H1 (cell line): ENCODE measurements at regions not wholly inside any gene's neighbourhood (a gene's known extent, or its start where the extent isn't known, plus 50 kb on each side); places are given as distances from the start of the nearest gene placed in this dataset.

Source experiments
- CTCF ChIA-PET: fragments of 300-600 bp; sonication (Branson Sonifier 250); formaldehyde crosslinking; loops from one replicate; lab custom pipeline; 2021; ENCODE audit not compliant: partially characterized antibody; lab: Charles Lee
- POLR2A ChIA-PET: fragments of 300-600 bp; sonication (Branson Sonifier 250); formaldehyde crosslinking; loops from one replicate; lab custom pipeline; 2021; ENCODE audit warnings: inconsistent platforms; ENCODE audit not compliant: partially characterized antibody; lab: Charles Lee
- DNase-seq, 2 experiments: peaks; one replicate each; pipeline versions ENCODE4 v3.0.0 to v3.0.0-alpha.2; 2010 to 2022; ENCODE audit warnings: low spot score in 2 of 2, low read depth in 1 of 2, mixed read lengths in 1 of 2
- FAIRE-seq: peaks from 2 replicates; lab custom pipeline; 2011; peaks lifted over from hg19 to GRCh38; lab: Jason Lieb, UNC
- H2AFZ ChIP-seq: 2 replicates; pipeline ENCODE4 v1.8.1; 2012; ENCODE audit warnings: low read length, inconsistent platforms
- H2AK5ac ChIP-seq: 2 replicates; pipeline ENCODE4 v1.6.1; 2013; ENCODE audit warnings: low read depth, low read length
- H2BK120ac ChIP-seq: replicated peaks from 2 replicates; pipeline ENCODE3; 2013; ENCODE audit warnings: low read depth, low read length, inconsistent platforms
- H2BK12ac ChIP-seq: 2 replicates; pipeline ENCODE4 v1.6.1; 2013; ENCODE audit warnings: low read depth, low read length
- H2BK15ac ChIP-seq: 2 replicates; pipeline ENCODE4 v1.6.1; 2013; ENCODE audit warnings: low read length
- H2BK20ac ChIP-seq: 2 replicates; pipeline ENCODE4 v1.6.1; 2013; ENCODE audit warnings: low read length
- H2BK5ac ChIP-seq: 2 replicates; pipeline ENCODE4 v1.6.1; 2013; ENCODE audit warnings: low read depth, low read length
- H3K14ac ChIP-seq: 2 replicates; pipeline ENCODE4 v1.6.1; 2013; ENCODE audit warnings: inconsistent platforms; ENCODE audit not compliant: insufficient read length
- H3K18ac ChIP-seq: 2 replicates; pipeline ENCODE4 v1.6.1; 2013; ENCODE audit warnings: low read length; ENCODE audit errors: extremely low read depth
- H3K23ac ChIP-seq: 2 replicates; pipeline ENCODE4 v1.6.1; 2013; ENCODE audit warnings: inconsistent platforms; ENCODE audit not compliant: insufficient read length
- H3K23me2 ChIP-seq: 2 replicates; pipeline ENCODE4 v1.6.1; 2013; ENCODE audit warnings: low read depth, low read length
- H3K27ac ChIP-seq: 2 replicates; pipeline ENCODE4 v1.6.1; 2011; ENCODE audit warnings: low read depth, low read length, inconsistent platforms
- H3K27me3 ChIP-seq, 4 experiments: replicated peaks in 1 of 4; 1 replicate in 1 of 4; 2 replicates in 3 of 4; pipeline versions ENCODE4 v1.6.1 to v1.8.1; 2011 to 2013; ENCODE audit warnings: low read length in 3 of 4, mild to moderate bottlenecking in 3 of 4, inconsistent platforms in 2 of 4, mixed read lengths in 2 of 4, moderate library complexity in 1 of 4; ENCODE audit not compliant: control insufficient read depth in 3 of 4, insufficient read depth in 3 of 4; ENCODE audit errors: extremely low read depth in 1 of 4
- H3K36me3 ChIP-seq, 4 experiments: 2 replicates each; pipeline versions ENCODE4 v1.6.1 to v1.8.1; 2011 to 2013; ENCODE audit warnings: mild to moderate bottlenecking in 4 of 4, low read length in 3 of 4, moderate library complexity in 2 of 4, control low read depth in 1 of 4, inconsistent platforms in 1 of 4; ENCODE audit not compliant: insufficient read depth in 4 of 4, control insufficient read depth in 2 of 4
- H3K4ac ChIP-seq: replicated peaks from 2 replicates; pipeline ENCODE3; 2013; ENCODE audit warnings: low read length, low read depth, mixed read lengths, inconsistent platforms; ENCODE audit not compliant: insufficient read length
- H3K4me1 ChIP-seq, 4 experiments: replicated peaks in 1 of 4; 1 replicate in 1 of 4; 2 replicates in 3 of 4; pipeline versions ENCODE4 v1.6.1 to v1.8.1; 2011 to 2013; ENCODE audit warnings: low read length in 3 of 4, inconsistent platforms in 2 of 4, mixed read lengths in 1 of 4; ENCODE audit not compliant: insufficient read depth in 4 of 4, control insufficient read depth in 3 of 4
- H3K4me2 ChIP-seq, 2 experiments: 2 replicates each; pipeline versions ENCODE4 v1.6.1 to v1.8.1; 2011 to 2013; ENCODE audit warnings: low read depth in 2 of 2, low read length in 2 of 2, control low read depth in 1 of 2, inconsistent platforms in 1 of 2, mild to moderate bottlenecking in 1 of 2; ENCODE audit not compliant: insufficient read depth in 1 of 2
- H3K4me3 ChIP-seq, 4 experiments: fragments of 200-600, 300-600 bp in 1 of 4; sonication (generic), shearing (Covaris generic), sonication (Bioruptor Twin) in 1 of 4; 2 replicates each; pipeline versions ENCODE4 v1.5.1 to v1.8.1; 2011 to 2016; ENCODE audit warnings: low read length in 4 of 4, low read depth in 3 of 4, control low read depth in 2 of 4, inconsistent platforms in 2 of 4, mild to moderate bottlenecking in 2 of 4, mixed read lengths in 1 of 4, moderate library complexity in 1 of 4; ENCODE audit not compliant: insufficient read depth in 2 of 4; ENCODE audit errors: extremely low read depth in 1 of 4
- H3K56ac ChIP-seq: replicated peaks from 2 replicates; pipeline ENCODE3; 2013; ENCODE audit warnings: low read depth, mild to moderate bottlenecking, mixed read lengths, low read length, inconsistent platforms; ENCODE audit not compliant: insufficient read length
- H3K79me1 ChIP-seq: 2 replicates; pipeline ENCODE4 v1.6.1; 2013; ENCODE audit warnings: low read depth, low read length, control low read depth
- H3K79me2 ChIP-seq, 2 experiments: 2 replicates each; pipeline versions ENCODE4 v1.6.1 to v1.8.1; 2012 to 2013; ENCODE audit warnings: low read length in 2 of 2, mild to moderate bottlenecking in 2 of 2, inconsistent platforms in 1 of 2; ENCODE audit not compliant: insufficient read depth in 2 of 2, control insufficient read depth in 1 of 2
- H3K9ac ChIP-seq, 4 experiments: replicated peaks in 1 of 4; 1 replicate in 1 of 4; 2 replicates in 3 of 4; pipeline versions ENCODE4 v1.6.1 to v1.8.1; 2011 to 2013; ENCODE audit warnings: low read depth in 3 of 4, low read length in 3 of 4, control low read depth in 2 of 4, mild to moderate bottlenecking in 2 of 4, moderate library complexity in 2 of 4, inconsistent platforms in 1 of 4; ENCODE audit errors: extremely low read depth in 1 of 4
- H3K9me3 ChIP-seq, 2 experiments: 2 replicates each; pipeline versions ENCODE4 v1.6.1 to v1.8.1; 2012 to 2013; ENCODE audit warnings: mild to moderate bottlenecking in 2 of 2, moderate library complexity in 2 of 2, control low read depth in 1 of 2, inconsistent platforms in 1 of 2, low read depth in 1 of 2, low read length in 1 of 2, mixed read lengths in 1 of 2; ENCODE audit not compliant: insufficient read depth in 2 of 2
- H4K20me1 ChIP-seq, 2 experiments: replicated peaks in 1 of 2; 2 replicates each; pipeline versions ENCODE3 to v1.8.1; 2011 to 2013; ENCODE audit warnings: inconsistent platforms in 2 of 2, low read length in 2 of 2, mild to moderate bottlenecking in 1 of 2; ENCODE audit not compliant: insufficient read depth in 2 of 2, control insufficient read depth in 1 of 2
- H4K5ac ChIP-seq: 2 replicates; pipeline ENCODE4 v1.6.1; 2013; ENCODE audit warnings: low read length, low read depth, mixed read lengths, inconsistent platforms; ENCODE audit not compliant: insufficient read length
- H4K8ac ChIP-seq: 2 replicates; pipeline ENCODE4 v1.8.0; 2013; ENCODE audit warnings: mild to moderate bottlenecking, moderate library complexity, low read length, inconsistent platforms; ENCODE audit not compliant: insufficient read depth; ENCODE audit errors: extremely low read depth
- H4K91ac ChIP-seq: replicated peaks from 2 replicates; pipeline ENCODE3; 2013; ENCODE audit warnings: low read length, mixed read lengths, inconsistent platforms; ENCODE audit not compliant: insufficient read length
- CEBPB ChIP-seq: IDR thresholded peaks from 2 replicates; pipeline ENCODE4 v1.6.1; 2012; ENCODE audit warnings: low read depth, low read length
- CHD1 ChIP-seq: IDR thresholded peaks from 2 replicates; pipeline ENCODE4 v1.6.1; 2012; ENCODE audit warnings: low read depth, low read length, improper control_type of control experiment
- JUN ChIP-seq: IDR thresholded peaks from 2 replicates; pipeline ENCODE4 v1.6.1; 2011; ENCODE audit warnings: low read depth, mild to moderate bottlenecking, improper control_type of control experiment, low read length
- JUND ChIP-seq: IDR thresholded peaks from 2 replicates; pipeline ENCODE4 v1.6.1; 2011; ENCODE audit warnings: mild to moderate bottlenecking, improper control_type of control experiment, low read length
- PHF8 ChIP-seq: fragments of 200-600 bp; sonication (generic); conservative IDR thresholded peaks from 2 replicates; pipeline ENCODE4 v1.7.1; 2012; ENCODE audit warnings: low read depth, mild to moderate bottlenecking, inconsistent platforms, low read length, moderate library complexity
- RAD21 ChIP-seq, 2 experiments: IDR thresholded peaks in 1 of 2; conservative IDR thresholded peaks in 1 of 2; 2 replicates each; pipeline ENCODE4 v1.6.1; 2011; ENCODE audit warnings: low read depth in 2 of 2, low read length in 2 of 2, improper control_type of control experiment in 1 of 2, inconsistent platforms in 1 of 2, mild to moderate bottlenecking in 1 of 2, moderate library complexity in 1 of 2
- RNF2 ChIP-seq: fragments of 200-900, 300-1000 bp; sonication (generic); IDR thresholded peaks from 2 replicates; pipeline ENCODE4 v1.7.1; 2016; ENCODE audit warnings: borderline replicate concordance, low read depth, mild to moderate bottlenecking, antibody characterized with exemption, low read length; ENCODE audit not compliant: poor library complexity, severe bottlenecking; ENCODE audit errors: missing control alignments
- SIRT6 ChIP-seq: IDR thresholded peaks from one replicate; pipeline ENCODE4 v1.7.1; 2012; ENCODE audit warnings: low read length, inconsistent platforms
- WGBS, 2 experiments: shearing (Covaris generic) in 1 of 2; methylation state at CpG; one replicate each; pipeline versions ENCODE4 v1.1.6 to v1.1.7; 2013 to 2015; ENCODE audit warnings: low lambda C conversion rate in 2 of 2, mixed read lengths in 2 of 2, inconsistent platforms in 1 of 2, low coverage in 1 of 2, missing lambda C conversion rate in 1 of 2; ENCODE audit not compliant: insufficient replicate concordance in 2 of 2, insufficient coverage in 1 of 2, insufficient read length in 1 of 2; ENCODE audit errors: extremely low coverage in 1 of 2, missing lambda C conversion rate in 1 of 2; 5-methylcytosine and 5-hydroxymethylcytosine counted together

DNA sequence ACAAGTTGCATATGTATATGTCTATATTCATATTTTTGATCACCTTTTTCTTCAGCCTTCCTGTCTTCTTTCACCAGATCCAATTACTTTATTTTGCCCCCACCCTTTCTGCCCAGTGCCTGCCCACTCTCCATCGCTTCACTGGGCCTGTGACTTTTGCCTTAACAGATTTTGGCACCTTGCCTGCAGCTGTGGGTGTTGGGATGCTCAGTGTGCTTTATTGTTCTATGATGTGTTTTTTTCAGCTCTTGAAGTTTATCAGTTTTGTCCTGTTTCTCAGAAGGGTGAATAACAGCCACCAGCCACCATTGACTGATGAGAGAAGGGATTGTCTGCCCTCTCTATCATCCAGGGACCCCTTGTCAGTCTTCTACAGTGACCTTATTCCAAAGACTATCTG, 77.2 kb upstream of the GALNT7 start:
- TF ChIP-seq JUN (no peak), SIRT6 (no peak), JUND (no peak), RAD21 (IDR thresholded peaks at IDR 0.05 in 1 of 2, conservative IDR thresholded peaks at IDR 0.05 in 1 of 2; ENCODE audit: low read depth in 2 of 2, low read length in 2 of 2) (no peak), CEBPB (no peak), CHD1 (no peak), RNF2 (no peak), PHF8 (no peak)
- no peak for FAIRE-seq
- CTCF ChIA-PET: interaction anchor here (0.9 to 1.7 kb wide), 5 partner anchors 15 to 208 kb away, joined by 3 to 6 read pairs (median 3); no protein-coding TSS in a partner anchor

More for the DNA sequence above, 77.2 kb upstream of the GALNT7 start:
- WGBS, 2 experiments: 95% methylated on average over 1 of the region's 1 CpG; no CpG with 5 or more reads in 1 of the 2 experiments
- H2BK20ac ChIP-seq: no peak overlapping the region
- no peak overlapping the region for H2BK15ac ChIP-seq
- no peak overlapping the region for H2BK5ac ChIP-seq
- H2AK5ac ChIP-seq: no peak overlapping the region
- no peaks in the 10 kb centered on the region for H3K36me3 ChIP-seq
- H3K23me2 ChIP-seq: no peaks in the 10 kb centered on the region
- no peaks in the 10 kb centered on the region for H3K79me2 ChIP-seq
- H3K4me1 ChIP-seq: peaks cover 7 to 25% (median 16%) of the 10 kb centered on the region in 4 experiments; a peak in 6 of 7 replicates
- no peak overlapping the region for H2AFZ ChIP-seq
- H2BK120ac ChIP-seq: no peak overlapping the region
- peak overlapping the region; percentile 29 to 30; a peak in 2 of 4 replicates for H3K4me2 ChIP-seq
- no peak overlapping the region for H2BK12ac ChIP-seq
- H3K79me1 ChIP-seq: no peaks in the 10 kb centered on the region
- H3K14ac ChIP-seq: no peak overlapping the region
- H3K9me3 ChIP-seq: no peaks in the 10 kb centered on the region
- H4K20me1 ChIP-seq: no peaks in the 10 kb centered on the region
- H3K56ac ChIP-seq: no peak overlapping the region
- H4K91ac ChIP-seq: peak overlapping the region; percentile 15
- H3K23ac ChIP-seq: no peak overlapping the region
- H3K27me3 ChIP-seq: no peaks in the 10 kb centered on the region
- H4K5ac ChIP-seq: no peak overlapping the region
- no peak overlapping the region for H3K4me3 ChIP-seq
- H4K8ac ChIP-seq: no peak overlapping the region
- no peak overlapping the region for H3K9ac ChIP-seq
- H3K27ac ChIP-seq: no peak overlapping the region
- H3K18ac ChIP-seq: no peak overlapping the region
- POLR2A ChIA-PET: interaction anchor here (1.6 kb wide), 1 partner anchor 77 kb away, joined by 5 read pairs; the partner anchor contains the start of gene GALNT7
- H3K4ac ChIP-seq: peak overlapping the region; percentile 19
- DNase-seq: no peak
